SU-DHL-6 (cell line): ENCODE measurements at regions not wholly inside any gene's neighbourhood (a gene's known extent, or its start where the extent isn't known, plus 50 kb on each side); places are given as distances from the start of the nearest gene placed in this dataset.

Source experiments
- EZH2phosphoT487 ChIP-seq: fragments of 200-600 bp; sonication (generic), shearing (Covaris generic); conservative IDR thresholded peaks from 2 replicates; pipeline ENCODE4 v1.6.1; 2018; ENCODE audit warnings: mild to moderate bottlenecking, antibody characterized with exemption, low read length, moderate library complexity, mixed read lengths
- TF ChIP-seq, protein P1 (sequence below): fragments of 200-600 bp; sonication (generic); IDR thresholded peaks from one replicate; pipeline ENCODE4 v1.5.1; 2017; ENCODE audit warnings: antibody characterized with exemption, mild to moderate bottlenecking, low read length, moderate library complexity; ENCODE audit not compliant: insufficient read depth, poor library complexity, severe bottlenecking

DNA sequence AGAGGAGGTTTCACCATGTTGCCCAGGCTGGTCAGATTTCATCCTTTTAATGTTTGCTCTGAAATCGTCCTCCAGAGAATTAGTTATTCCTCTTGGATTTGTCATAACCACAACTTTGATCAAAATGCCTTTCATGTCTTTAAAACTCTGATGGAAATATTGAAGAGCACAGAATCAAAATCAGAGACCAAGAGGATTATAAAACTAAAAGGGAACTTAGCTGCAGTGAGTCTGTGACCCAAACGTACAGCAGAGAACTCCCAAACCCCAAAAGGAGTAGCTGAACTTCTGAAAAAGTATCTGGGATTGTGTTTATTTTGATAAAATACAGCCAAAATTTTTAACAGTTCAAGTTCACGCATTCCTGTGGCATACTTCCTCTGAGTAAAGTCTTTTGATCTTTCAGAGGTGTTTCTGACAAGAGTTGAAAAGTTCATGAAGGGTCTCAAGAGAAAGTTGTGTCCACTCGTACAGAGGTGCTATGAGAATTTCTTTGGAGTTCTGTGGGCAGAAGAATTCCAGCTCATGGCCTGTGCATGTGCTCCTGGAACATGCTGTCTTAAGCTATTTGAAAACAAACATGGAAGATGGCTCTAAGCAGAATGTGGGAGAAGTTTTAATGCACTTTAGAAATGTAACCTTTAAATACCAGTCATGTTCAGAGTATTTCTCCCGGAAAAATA lies 124.0 kb downstream of the ESM1 start:
- TF ChIP-seq, protein P1, sequence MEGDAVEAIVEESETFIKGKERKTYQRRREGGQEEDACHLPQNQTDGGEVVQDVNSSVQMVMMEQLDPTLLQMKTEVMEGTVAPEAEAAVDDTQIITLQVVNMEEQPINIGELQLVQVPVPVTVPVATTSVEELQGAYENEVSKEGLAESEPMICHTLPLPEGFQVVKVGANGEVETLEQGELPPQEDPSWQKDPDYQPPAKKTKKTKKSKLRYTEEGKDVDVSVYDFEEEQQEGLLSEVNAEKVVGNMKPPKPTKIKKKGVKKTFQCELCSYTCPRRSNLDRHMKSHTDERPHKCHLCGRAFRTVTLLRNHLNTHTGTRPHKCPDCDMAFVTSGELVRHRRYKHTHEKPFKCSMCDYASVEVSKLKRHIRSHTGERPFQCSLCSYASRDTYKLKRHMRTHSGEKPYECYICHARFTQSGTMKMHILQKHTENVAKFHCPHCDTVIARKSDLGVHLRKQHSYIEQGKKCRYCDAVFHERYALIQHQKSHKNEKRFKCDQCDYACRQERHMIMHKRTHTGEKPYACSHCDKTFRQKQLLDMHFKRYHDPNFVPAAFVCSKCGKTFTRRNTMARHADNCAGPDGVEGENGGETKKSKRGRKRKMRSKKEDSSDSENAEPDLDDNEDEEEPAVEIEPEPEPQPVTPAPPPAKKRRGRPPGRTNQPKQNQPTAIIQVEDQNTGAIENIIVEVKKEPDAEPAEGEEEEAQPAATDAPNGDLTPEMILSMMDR: no peak
- TF ChIP-seq EZH2phosphoT487: no peak
